ENCODE measurements at regions not wholly inside any gene's neighbourhood (a gene's known extent, or its start where the extent isn't known, plus 50 kb on each side); places are given as distances from the start of the nearest gene placed in this dataset.

- TF ChIP-seq CTCF (CRISPR knock-in tag; IDR thresholded peaks at IDR 0.05) (no peak), ZNF274 (CRISPR knock-in tag; IDR thresholded peaks at IDR 0.05) (no peak), ZNF503 (CRISPR knock-in tag; IDR thresholded peaks at IDR 0.05) (no peak), ZNF382 (CRISPR knock-in tag; IDR thresholded peaks at IDR 0.05; ENCODE audit: borderline replicate concordance) (no peak), ZBTB7A (CRISPR knock-in tag; IDR thresholded peaks at IDR 0.05) (no peak), TAF1 (CRISPR knock-in tag; IDR thresholded peaks at IDR 0.05) (no peak), GMEB1 (CRISPR knock-in tag; IDR thresholded peaks at IDR 0.05; ENCODE audit: borderline replicate concordance) (no peak), RFX5 (IDR thresholded peaks at IDR 0.05; ENCODE audit: low read depth, low read length) (no peak), ZBTB10 (CRISPR knock-in tag; IDR thresholded peaks at IDR 0.05; ENCODE audit: borderline replicate concordance) (no peak), EP300 (IDR thresholded peaks at IDR 0.05; ENCODE audit: low read depth in 2 of 2, low read length in 2 of 2) (no peak), EP300 (CRISPR knock-in tag; IDR thresholded peaks at IDR 0.05; ENCODE audit: borderline replicate concordance) (no peak), NAIF1 (CRISPR knock-in tag; IDR thresholded peaks at IDR 0.05; ENCODE audit: borderline replicate concordance) (no peak), ZBTB8A (CRISPR knock-in tag; IDR thresholded peaks at IDR 0.05; ENCODE audit: borderline replicate concordance, low read depth) (no peak), ZBTB40 (IDR thresholded peaks at IDR 0.05) (no peak), ZBTB40 (CRISPR knock-in tag; IDR thresholded peaks at IDR 0.05) (no peak), POLR2AphosphoS5 (IDR thresholded peaks at IDR 0.05; ENCODE audit: low read depth, low read length) (no peak)
Measured at GRCh38 chr9:107707428-107707837, 217.9 kb upstream of the KLF4 start.

All from HepG2 (cell line).